K562 (cell line): ENCODE measurements at regions not wholly inside any gene's neighbourhood (a gene's known extent, or its start where the extent isn't known, plus 50 kb on each side); places are given as distances from the start of the nearest gene placed in this dataset.
"Not testable (repeated sequence)": the region's sequence is repeated elsewhere in the genome, so short reads cannot be mapped to it uniquely, and the experiment has no call there.

Source experiments
- FUS ChIP-seq: fragments of 200-400 bp; formaldehyde crosslinking; optimal IDR thresholded peaks from 2 replicates; pipeline ENCODE3; 2017; ENCODE audit warnings: low read depth, low read length
- NFE2L1 ChIP-seq: fragments of 450-650 bp; IDR thresholded peaks from 2 replicates; pipeline ENCODE4 v1.6.1; 2016; ENCODE audit warnings: missing genetic modification characterization, low read depth, mild to moderate bottlenecking, missing compliant biosample characterization, moderate library complexity, borderline replicate concordance
- POLR2A ChIP-seq: fragments of 450-650 bp; conservative IDR thresholded peaks from 2 replicates; pipeline ENCODE4 v1.6.1; 2016
- SREBF1 ChIP-seq: fragments of 150-350 bp; IDR thresholded peaks from 2 replicates; pipeline ENCODE4 v1.6.1; 2014; ENCODE audit warnings: antibody characterized with exemption, low read depth, low read length, borderline replicate concordance
- TCF7L2 ChIP-seq: fragments of 150-350 bp; IDR thresholded peaks from 2 replicates; pipeline ENCODE4 v1.6.1; 2016; ENCODE audit warnings: low read depth, mild to moderate bottlenecking, low read length, moderate library complexity
- ZBTB26 ChIP-seq: fragments of 450-650 bp; formaldehyde crosslinking; IDR thresholded peaks from 2 replicates; pipeline ENCODE4 v1.4.0; 2022; ENCODE audit warnings: missing genetic modification characterization
- ZNF143 ChIP-seq: sonication (generic); formaldehyde crosslinking; IDR thresholded peaks from 2 replicates; pipeline ENCODE4 v1.9.0; 2022; ENCODE audit warnings: mild to moderate bottlenecking, missing genetic modification reagents
- ZNF274 ChIP-seq: IDR thresholded peaks from 2 replicates; pipeline ENCODE4 v1.6.1; 2011; ENCODE audit warnings: low read depth, mild to moderate bottlenecking, low read length, moderate library complexity, borderline replicate concordance
- ZNF354B ChIP-seq: fragments of 250-450 bp; sonication (Bioruptor Pico); IDR thresholded peaks from 2 replicates; pipeline ENCODE4 v1.4.0; 2020
- ZNF778 ChIP-seq: fragments of 450-650 bp; formaldehyde crosslinking; IDR thresholded peaks from 2 replicates; pipeline ENCODE4 v1.4.0; 2020; ENCODE audit warnings: mild to moderate bottlenecking, moderate library complexity
- TF ChIP-seq, protein P1 (sequence below), 3 experiments: IDR thresholded peaks in 2 of 3; conservative IDR thresholded peaks in 1 of 3; 2 replicates each; pipeline ENCODE4 v1.5.1; 2011 to 2012; ENCODE audit warnings: low read length in 3 of 3, mild to moderate bottlenecking in 3 of 3, control low read depth in 2 of 3, improper control_type of control experiment in 1 of 3, inconsistent platforms in 1 of 3, low read depth in 1 of 3, mixed read lengths in 1 of 3, moderate library complexity in 1 of 3; ENCODE audit not compliant: insufficient read depth in 2 of 3

- TF ChIP-seq ZNF274; SREBF1; ZNF778 (CRISPR knock-in tag); ZNF143 (CRISPR knock-in tag); NFE2L1 (tag); ZNF354B; ZBTB26 (CRISPR knock-in tag); TCF7L2; FUS; POLR2A: not testable (repeated sequence)
- TF ChIP-seq, protein P1, sequence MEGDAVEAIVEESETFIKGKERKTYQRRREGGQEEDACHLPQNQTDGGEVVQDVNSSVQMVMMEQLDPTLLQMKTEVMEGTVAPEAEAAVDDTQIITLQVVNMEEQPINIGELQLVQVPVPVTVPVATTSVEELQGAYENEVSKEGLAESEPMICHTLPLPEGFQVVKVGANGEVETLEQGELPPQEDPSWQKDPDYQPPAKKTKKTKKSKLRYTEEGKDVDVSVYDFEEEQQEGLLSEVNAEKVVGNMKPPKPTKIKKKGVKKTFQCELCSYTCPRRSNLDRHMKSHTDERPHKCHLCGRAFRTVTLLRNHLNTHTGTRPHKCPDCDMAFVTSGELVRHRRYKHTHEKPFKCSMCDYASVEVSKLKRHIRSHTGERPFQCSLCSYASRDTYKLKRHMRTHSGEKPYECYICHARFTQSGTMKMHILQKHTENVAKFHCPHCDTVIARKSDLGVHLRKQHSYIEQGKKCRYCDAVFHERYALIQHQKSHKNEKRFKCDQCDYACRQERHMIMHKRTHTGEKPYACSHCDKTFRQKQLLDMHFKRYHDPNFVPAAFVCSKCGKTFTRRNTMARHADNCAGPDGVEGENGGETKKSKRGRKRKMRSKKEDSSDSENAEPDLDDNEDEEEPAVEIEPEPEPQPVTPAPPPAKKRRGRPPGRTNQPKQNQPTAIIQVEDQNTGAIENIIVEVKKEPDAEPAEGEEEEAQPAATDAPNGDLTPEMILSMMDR (IDR thresholded peaks at IDR 0.05 in 2 of 3, conservative IDR thresholded peaks at IDR 0.05 in 1 of 3; ENCODE audit: insufficient read depth in 2 of 3, low read depth in 1 of 3, low read length in 3 of 3) = not testable (repeated sequence)
Observed at GRCh38 chr3:145687978-145688377, 473.0 kb downstream of the PLOD2 start.
